Ammon's horn (tissue), 1 donor: ENCODE measurements at regions not wholly inside any gene's neighbourhood (a gene's known extent, or its start where the extent isn't known, plus 50 kb on each side); places are given as distances from the start of the nearest gene placed in this dataset.
A peak's percentile ranks its signal among the peaks of the same experiment; 100 is the strongest.

Experiments
- DNase-seq: peaks from one replicate; pipeline ENCODE4 v3.0.0-alpha.2; 2016; ENCODE audit warnings: low spot score

DNA sequence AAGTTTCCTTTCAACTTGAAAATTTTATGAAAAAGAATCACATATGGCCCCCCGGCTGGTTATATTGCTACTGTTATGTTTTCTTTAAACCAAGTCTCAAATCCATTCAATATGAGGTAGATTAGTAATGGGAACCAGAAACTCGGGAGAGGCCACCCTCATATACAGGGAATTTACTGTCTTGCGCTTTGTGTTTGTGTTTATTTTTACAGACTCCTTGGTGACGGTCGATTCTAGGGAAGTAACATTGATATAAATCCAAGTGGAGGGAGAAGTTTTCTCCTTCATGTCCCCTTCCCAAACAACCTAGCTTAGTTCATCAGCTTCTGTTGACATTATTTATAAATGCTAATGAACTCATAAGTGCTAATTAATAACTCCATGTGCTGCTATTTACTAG, 163.5 kb upstream of the LMO4 start:
- DNase-seq = no peak

DNA sequence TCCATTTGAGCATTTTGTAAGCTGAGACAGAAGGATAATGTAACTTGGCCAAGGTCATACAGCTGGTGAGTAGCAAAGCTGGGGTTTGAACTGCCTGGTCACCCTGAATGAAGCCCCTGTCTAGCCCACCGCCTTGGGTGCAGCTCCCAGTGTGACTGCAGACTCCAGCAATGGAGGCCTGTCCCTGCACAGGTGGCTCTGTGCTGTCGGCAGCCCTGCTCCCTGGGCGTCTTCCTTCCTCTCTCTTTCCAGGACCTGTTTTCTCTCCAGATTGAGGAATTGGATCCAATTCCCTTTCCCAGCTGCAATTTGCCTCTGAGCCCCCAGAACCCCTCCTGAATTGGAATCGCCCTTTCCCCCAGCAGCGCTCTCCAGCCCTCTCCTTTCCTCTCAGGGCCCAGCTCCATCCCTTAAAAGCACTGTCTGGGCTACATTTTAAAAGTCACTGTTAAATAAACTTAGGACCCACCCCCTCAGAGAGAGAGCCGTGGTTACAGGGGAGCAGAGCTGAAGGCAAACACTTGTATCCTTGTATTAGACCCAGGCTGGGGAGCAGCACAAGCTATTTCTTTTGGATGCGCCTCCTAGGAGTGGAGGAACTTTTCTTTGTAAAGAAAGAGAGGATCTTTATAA, 161.4 kb upstream of the LMO4 start:
- no peak for DNase-seq

DNA sequence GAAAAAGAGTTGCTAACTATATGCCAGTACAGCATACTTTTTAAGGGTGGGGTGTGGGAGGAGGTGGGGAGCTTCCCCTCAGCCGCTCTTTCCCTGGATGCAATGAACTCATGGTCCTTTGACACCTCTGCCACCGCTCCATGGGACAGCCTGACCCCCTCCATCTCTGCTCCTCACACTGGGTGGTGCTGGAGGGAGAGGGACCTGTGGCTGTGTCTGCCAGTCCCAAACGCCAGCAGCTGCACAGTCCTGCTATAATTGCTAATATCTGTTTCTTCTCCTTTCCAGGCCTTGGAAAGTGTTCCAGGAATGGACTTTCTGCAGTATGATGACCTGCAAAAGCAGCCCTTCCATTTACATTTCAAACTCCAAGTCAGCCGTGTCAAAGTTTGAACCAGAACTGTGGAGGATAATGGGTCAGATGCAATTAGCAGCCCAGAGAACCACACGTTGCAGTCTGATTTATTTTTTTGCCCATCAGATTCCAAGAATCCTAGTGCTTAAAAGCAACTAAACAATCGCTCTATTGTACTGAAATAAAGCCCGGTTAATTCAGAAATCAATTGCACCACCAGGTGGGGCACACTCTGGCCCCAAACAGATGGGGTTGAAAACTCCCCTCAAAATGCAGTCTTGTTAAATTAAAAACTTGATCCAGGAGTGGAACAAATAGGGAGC, 160.7 kb upstream of the LMO4 start:
- peak; percentile 24 for DNase-seq

DNA sequence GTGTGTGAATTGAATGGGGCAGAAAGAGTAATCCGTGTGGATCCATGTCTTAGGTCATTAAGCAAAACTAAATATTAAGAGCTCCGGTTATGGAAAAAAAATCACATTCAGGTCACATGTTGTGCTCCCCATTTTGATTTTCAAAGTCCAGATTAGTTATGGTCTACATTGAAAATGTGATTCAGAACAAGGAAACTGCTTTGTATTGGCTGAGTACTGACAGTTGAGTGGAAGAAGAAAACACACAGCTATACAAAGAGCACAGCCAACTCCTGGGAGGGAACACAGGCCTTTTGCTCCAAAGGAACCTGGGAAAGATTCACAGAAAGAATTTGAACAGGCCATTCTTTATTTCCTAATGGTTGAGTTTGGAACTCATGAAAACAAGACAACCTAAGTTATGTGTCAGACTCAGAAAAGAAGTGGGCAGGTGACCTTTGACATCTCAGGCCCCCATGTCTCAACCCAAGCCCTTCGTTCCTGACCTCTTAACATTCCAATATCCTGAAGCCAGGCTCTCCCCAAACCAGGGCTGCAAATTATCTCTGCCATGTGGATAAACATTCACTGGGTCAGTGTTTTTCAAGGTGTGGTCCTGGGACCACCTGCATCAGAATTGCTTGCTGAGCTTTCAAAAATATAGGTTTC, 159.3 kb upstream of the LMO4 start:
- DNase-seq = no peak

DNA sequence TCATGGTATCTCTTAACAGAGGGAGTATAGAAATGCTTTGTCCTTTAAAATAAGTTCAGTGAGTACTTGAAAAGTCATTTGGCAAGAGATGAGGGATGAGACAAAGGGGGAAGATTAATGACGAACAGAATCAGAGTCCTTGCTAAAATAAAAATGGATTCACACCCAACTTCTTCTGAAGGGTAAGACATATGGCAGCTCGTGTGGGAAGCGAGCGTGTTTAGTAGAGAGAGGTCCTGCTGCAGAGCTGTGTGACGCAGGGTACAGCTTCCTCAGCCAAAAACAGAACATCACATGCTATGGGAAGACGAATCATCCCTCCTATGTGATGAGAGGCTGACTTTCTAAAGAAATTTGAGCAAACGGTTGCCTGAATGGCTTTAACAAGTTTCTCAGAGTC, 158.5 kb upstream of the LMO4 start:
- DNase-seq = peak; percentile 63

DNA sequence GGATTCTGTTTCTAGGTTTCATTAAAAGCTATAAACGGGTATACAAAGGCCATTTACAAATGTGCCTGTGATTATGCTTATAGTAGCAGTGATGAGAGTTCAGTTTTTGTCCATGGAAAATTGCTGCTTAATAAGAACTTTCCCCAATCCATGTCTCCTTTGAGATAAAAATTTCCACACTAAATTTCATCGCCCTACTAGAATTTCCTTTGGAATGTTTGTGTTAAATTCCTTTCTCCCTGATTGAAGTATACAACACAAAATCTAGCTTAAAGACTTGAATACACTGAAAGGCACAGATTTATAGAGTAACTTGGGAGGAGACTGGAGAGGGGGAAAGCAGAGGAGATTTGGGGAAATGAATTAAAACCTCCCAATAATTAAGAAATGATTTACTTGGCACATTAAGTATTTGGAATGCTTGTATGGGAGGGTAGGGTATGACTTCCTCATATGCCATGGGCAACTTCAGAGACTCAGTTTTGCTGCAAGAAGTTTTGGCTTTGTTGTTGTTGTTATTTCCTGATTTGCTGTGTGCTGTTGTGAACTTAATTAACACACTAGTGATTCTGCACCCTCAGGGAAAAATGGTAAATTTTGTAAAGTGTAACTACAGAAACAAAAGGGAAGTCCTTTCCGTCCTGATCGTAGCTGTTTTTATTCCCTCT, 157.6 kb upstream of the LMO4 start:
- no peak for DNase-seq

DNA sequence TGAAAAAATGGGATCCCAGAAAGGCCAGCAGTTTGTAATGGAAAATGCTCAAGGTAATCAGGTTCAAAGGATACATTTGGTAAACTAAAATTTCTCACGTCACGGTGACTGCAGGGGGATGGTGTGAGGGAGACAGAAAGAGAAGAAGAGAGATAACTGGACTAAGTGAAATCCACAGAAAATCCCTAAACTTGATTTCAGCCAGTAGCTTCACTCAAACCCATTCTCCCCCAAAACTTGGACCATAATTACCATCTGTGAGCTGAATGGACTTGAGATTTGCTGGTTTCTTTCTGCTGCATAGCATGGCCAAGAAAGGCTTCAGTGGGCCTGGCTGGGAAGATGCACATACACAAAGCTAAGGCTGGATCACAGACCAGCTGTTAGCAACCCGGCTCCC, 155.4 kb upstream of the LMO4 start:
- no peak for DNase-seq

DNA sequence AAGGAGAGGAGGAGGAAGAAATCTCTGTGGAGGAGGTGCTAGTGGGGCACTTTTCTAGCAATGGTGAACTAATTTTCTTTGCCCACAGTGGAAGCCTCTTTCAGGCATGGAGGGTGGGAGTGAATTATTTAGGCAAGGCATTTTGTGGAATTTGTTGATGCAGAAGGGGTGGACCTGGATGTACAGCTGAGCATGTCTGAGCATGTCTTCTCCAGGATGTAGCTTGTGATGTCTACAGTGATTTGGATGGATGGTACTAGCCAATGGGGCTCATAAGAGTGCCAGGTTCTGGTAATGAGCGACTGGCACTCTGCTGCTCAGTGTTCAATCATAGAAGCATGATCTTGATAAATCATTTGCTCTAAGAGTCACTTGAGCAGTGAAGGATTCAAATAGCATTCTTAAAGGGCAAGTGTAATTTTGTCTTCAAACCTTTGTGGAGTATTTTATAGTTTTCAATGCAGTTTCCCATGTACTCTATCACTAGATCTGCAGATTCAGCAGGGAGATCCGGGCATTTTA, 153.9 kb upstream of the LMO4 start:
- DNase-seq = no peak

DNA sequence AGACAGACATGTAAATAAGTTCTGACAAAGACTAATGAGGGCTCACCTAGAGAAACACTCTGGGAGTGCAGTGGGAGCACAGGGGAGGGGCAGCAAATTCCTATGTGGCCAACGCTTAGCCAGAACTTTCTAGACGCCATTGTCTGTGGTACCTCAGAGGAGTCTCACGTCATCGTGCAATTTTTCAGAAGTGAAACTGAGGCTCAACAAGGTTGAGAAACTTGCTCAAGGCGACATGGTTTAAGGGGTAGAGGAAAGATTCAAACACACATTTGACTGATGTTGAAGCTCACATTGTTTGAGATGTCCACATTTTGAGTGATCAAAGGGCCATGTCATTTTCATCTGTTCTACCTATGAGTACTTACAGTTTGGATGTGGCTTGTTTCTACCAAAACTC, 152.6 kb upstream of the LMO4 start:
- DNase-seq = no peak

DNA sequence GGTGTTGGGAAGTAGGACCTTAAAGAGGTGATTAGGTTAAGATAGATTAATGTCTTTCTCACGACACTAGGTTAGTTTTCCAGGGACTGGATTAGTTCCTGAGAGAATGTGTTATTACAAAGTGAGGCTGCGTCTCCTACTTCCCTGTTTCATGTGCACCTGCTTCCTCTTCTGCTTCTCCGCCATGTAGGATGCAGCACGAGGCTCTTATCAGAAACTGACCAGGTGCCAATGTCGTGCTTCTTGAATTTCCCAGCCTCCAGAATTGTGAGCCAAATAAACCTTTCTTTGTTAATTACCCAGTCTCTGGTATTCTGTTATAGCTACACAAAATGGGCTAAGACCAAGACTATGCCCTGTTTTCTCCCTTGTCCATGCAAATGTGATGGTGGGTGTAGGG, 152.2 kb upstream of the LMO4 start:
- DNase-seq = no peak

DNA sequence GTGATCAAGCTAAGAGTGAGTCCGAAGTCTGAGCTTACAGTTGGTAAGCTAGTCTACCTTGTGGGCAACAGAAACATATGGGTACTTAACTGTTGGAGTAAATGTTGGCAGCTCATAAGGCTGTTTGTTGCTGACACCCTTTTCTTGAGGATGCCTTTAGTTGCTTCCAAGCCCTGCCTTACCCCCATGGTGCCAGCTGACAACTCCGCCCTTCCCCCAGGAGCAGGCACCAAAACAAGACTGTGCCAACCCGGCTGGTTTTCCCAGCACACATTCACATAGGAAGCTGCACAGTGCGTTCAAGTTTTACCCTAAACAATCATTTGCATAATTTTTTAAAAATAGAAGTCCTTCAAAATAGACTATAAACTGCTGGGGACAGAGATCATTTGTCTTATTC, 150.2 kb upstream of the LMO4 start:
- no peak for DNase-seq

DNA sequence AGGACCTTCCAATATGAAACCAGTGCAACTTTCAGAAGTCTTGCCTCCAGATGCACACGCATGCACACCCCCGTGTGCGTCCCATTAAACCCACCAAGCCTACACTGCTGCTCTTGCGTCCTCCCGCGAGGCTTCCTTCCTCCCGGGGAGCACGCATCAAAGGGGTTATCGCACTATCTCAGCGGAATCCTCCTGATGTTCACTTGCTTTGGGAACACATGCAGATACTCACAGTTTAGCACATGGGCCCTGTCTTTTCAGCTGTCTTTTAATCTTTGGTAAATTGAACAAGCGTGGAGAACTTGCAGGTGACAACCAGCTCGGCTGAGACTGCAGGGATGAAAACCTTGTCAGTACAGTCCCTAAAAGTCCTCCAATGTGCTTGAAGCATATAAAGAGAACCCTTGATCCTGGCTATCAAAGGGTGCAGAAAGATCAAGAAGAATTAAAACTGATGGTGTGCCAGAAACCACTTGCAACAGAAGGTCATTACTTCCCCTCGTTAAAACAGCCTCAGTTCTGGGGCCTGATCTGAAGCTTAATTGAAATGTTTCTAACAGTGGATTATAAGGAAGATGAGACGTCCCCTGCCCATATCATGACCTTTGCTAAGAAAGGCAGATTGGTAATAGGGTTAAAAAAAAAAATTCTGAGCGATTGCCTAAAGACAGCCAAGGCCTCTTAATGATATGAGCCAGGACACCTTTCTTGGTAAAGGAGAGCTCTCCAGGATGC, 149.4 kb upstream of the LMO4 start:
- DNase-seq = no peak

DNA sequence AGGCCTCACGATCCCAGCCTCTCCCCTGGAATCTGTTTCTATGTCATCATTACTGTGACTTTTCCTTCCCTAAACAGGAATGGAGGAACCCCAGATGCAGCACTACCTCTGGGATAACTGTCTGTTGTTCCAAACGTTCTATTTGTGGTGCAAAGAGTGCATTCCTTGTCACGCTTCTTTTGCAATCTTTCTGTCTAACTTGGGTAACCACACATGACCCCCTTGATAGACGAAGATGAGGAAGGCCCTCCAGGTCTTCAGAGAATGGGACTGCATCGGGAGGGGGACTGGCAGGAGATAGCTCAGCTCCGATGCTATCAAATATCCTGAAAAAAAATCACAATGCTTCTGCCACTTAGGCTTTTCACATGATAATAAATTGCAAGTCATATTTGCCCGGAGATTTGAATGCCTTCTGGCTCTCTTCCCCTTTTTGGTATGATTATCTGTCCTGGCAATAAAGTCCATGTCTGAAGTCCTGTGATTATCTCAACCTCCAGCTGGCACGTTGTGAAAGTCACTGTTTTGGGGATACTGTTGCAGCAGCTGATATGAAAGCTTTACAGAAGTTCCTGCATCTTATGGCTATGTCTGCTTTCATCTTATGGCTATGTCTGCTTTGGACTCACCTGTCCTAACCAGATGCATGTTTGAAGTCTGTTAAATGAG, 148.7 kb upstream of the LMO4 start:
- no peak for DNase-seq

DNA sequence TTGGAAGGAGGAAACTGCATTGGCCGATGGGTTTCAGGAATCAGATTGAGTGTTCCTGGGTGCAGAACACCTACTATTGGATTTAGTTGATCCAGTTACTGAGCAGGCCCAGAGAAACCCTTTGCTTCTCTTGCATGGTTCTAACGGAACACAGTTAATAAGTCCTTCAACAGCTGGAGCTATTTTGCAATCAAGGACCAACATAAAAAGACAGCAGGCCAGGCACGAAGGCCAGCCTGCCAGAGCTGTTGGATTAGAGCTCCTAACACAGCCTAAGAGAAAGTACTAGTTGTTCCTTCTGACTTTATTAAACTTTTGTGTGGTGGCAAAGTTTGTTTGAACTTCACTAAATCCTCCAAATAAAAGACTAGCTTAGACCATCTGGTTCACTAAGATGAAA, 148.0 kb upstream of the LMO4 start:
- no peak for DNase-seq

DNA sequence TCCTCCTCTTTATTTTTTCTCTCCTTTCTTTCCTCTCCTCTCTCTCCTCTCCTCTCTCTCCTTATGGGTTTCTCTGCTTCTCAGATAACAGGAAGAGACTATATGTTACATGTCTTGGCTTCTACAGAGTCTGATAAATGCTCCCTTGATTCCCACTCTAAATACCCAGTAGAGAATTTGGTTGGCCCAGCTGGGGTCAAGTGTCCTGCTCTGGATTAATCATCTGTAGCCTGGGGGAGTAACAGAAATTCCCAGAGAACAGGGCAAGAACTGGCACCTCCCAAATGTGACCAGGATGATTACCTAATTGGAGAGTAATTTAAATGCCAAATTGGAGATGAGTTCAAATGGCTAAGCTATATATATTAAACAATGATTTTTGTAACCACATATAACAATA, 146.1 kb upstream of the LMO4 start:
- no peak for DNase-seq

DNA sequence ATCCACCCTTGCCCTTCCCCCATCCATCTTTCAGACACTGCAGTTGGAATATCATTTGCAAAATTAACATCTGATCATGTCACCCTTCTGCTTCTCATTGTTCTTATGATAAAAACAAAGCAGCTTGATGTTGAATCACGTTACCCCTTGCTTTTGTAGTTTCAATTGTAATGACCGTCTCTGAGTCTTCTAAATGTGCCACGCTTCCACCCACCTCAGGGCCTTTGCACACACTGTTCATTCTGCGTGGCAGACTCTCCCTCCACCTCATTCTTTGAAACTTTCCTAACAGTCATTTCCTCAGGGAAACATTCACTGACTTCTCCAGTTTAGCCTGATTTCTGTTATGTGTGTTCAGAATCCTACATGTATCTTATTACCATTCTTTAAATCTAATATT, 143.6 kb upstream of the LMO4 start:
- DNase-seq = no peak

DNA sequence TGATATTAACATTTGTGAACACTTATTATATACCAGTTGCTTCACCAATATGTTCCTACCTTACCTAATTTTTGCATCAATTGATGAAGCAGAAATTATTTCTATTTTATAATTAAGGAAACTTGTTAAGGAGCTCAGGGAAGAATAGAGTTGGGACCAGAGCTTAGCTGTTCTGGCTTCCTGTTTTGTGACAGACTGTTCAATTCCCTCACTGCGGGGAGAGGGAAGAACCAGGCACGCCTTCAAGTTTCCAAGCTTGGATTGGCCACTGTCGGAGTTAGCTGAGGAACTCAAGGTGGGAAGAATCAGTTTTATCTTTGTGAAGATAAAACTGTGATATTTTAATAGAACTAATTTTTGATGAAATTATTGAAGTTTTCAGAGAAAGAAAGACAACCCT, 142.3 kb upstream of the LMO4 start:
- DNase-seq = no peak

DNA sequence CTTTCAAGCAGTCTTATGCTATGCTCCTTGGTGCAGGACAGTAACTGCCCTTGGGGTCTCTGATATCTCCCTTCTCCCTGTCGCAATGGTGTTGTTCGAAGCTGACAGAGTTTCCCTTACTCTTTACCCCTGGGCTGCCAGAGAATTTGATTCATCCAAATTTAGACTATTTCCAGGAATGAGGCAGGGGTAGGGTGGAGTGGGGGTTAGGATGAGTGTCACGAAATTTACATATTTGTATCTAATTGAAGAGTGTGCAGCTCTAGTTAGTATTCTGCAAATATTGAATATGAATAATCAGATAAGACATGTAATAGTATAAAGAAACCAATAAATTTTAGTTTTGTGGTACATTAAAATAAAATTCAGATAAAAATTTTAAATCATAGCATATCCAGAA, 140.0 kb upstream of the LMO4 start:
- DNase-seq = no peak

DNA sequence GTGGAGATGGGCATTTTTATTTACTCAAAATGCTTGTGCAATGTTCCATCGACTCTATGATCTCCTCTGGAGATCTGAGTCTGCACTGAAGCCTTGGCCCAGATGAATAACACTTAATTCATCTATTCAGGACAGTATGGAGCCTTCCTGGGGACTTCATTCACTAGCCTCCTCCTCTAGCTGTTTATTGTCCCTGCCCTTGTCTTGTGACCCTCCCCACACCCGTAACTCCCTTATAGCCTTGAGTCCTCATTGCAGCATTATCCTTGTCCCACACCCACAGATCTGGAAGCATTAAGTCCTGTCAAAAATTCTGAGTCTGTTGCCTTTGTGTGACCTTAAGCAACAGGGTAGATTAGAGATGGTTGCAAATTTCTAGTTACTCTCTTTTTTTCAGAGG, 138.3 kb upstream of the LMO4 start:
- no peak for DNase-seq

DNA sequence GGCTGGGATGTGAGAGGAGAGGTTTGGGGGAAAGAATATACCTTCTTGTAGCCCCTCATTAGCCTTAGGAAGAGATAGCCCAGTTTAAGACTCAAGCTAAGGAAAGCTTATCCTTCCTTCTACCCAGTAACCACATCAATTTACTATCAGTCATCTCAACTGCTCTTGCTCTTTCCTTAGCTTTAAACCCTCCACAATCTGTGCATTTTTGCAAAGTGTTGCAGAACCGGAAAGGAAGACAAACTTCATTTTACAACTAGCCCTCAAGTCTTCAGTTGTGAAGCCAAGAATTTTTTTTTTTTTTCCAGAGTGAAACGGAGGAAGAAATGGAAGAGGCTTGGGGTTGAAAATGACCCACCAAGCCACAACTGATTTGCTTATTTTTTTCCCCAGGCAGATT, 137.0 kb upstream of the LMO4 start:
- no peak for DNase-seq

DNA sequence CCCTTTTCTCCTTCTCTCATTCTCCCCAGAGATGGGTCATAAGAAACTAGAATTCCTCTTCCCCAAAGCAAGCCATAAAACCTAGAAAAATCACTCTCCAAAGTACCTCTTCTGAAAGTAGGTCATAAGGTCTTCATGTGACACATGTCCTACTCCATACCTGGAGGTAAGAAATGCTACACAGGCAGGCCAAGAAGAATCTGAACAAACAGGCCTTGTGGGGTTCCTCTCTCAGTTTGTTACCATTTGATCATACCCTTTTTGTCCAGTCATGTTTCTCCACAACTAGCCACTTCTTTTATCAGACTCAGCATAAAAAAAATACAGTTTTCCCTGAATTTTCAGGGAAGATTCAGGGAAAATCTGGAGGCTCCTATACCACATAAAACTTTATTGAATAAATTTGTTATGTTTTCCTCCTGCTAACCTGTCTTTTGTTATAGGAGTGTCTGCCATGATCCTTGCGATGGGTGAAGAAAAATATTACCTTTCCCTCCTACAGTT, 134.4 kb upstream of the LMO4 start:
- no peak for DNase-seq

DNA sequence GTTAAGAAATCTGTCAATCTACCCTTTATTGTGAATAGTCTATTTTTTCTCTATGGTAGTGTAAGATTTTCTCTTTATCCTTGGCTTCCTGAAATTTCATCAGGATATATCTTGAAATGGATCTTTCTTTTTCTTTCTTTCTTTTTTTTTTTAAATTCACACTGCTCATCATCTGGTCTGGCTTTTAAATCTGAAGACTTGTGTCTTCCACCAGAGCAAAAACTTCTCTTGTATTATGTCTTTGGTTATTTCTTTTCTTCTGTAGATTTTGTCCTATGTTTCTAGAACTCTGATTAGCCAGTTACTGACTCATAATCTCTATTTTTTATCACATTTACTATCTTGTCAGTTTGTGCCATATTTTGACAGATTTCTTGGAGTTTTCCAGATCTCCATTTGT, 133.8 kb upstream of the LMO4 start:
- DNase-seq = no peak
